ENCODE measurements at regions not wholly inside any gene's neighbourhood (a gene's known extent, or its start where the extent isn't known, plus 50 kb on each side); places are given as distances from the start of the nearest gene placed in this dataset.

GRCh38 chr1:221925947-221926346 is 184.1 kb upstream of the DUSP10 start:
- no peak for TF ChIP-seq CTCF (IDR thresholded peaks at IDR 0.05; ENCODE audit: partially characterized antibody, unreplicated experiment)
- H3K4me1 Mint-ChIP-seq (ENCODE audit: low read depth, unreplicated experiment), result no peaks in the 10 kb centered on the region
- H3K4me3 Mint-ChIP-seq (ENCODE audit: unreplicated experiment), result no peak overlapping the region
- no peak overlapping the region for H3K27ac Mint-ChIP-seq (ENCODE audit: unreplicated experiment)
- peaks cover 5% of the 10 kb centered on the region for H3K9me3 Mint-ChIP-seq (ENCODE audit: unreplicated experiment)
- no peaks in the 10 kb centered on the region for H3K36me3 Mint-ChIP-seq (ENCODE audit: unreplicated experiment)
- H3K27me3 Mint-ChIP-seq (ENCODE audit: unreplicated experiment), result peaks cover 1% of the 10 kb centered on the region
- no peak for DNase-seq

GRCh38 chr1:221923929-221924598 is 182.2 kb upstream of the DUSP10 start:
- Mint-ChIP-seq H3K36me3 (ENCODE audit: unreplicated experiment) (no peaks in the 10 kb centered on the region), H3K27ac (ENCODE audit: unreplicated experiment) (no peak overlapping the region), H3K9me3 (ENCODE audit: unreplicated experiment) (peaks cover 3% of the 10 kb centered on the region), H3K4me1 (ENCODE audit: low read depth, unreplicated experiment) (no peaks in the 10 kb centered on the region), H3K27me3 (ENCODE audit: unreplicated experiment) (peaks cover 1% of the 10 kb centered on the region), H3K4me3 (ENCODE audit: unreplicated experiment) (no peak overlapping the region)
- no peak for TF ChIP-seq CTCF (IDR thresholded peaks at IDR 0.05; ENCODE audit: partially characterized antibody, unreplicated experiment)
- no peak for DNase-seq

- no peak for DNase-seq
- H3K27ac Mint-ChIP-seq (ENCODE audit: unreplicated experiment), result no peak overlapping the region
- H3K27me3 Mint-ChIP-seq (ENCODE audit: unreplicated experiment), result no peaks in the 10 kb centered on the region
- H3K36me3 Mint-ChIP-seq (ENCODE audit: unreplicated experiment), result no peaks in the 10 kb centered on the region
- no peak for TF ChIP-seq CTCF (IDR thresholded peaks at IDR 0.05; ENCODE audit: partially characterized antibody, unreplicated experiment)
- no peaks in the 10 kb centered on the region for H3K4me1 Mint-ChIP-seq (ENCODE audit: low read depth, unreplicated experiment)
- H3K4me3 Mint-ChIP-seq (ENCODE audit: unreplicated experiment), result no peak overlapping the region
- peaks cover 2% of the 10 kb centered on the region for H3K9me3 Mint-ChIP-seq (ENCODE audit: unreplicated experiment)
Observed at GRCh38 chr1:221921936-221922335, 180.0 kb upstream of the DUSP10 start.

GRCh38 chr1:221919743-221920142 is 177.9 kb upstream of the DUSP10 start:
- Mint-ChIP-seq H3K36me3 (ENCODE audit: unreplicated experiment) (no peaks in the 10 kb centered on the region), H3K27ac (ENCODE audit: unreplicated experiment) (no peak overlapping the region), H3K4me1 (ENCODE audit: low read depth, unreplicated experiment) (peaks cover 5% of the 10 kb centered on the region), H3K4me3 (ENCODE audit: unreplicated experiment) (no peak overlapping the region), H3K27me3 (ENCODE audit: unreplicated experiment) (no peaks in the 10 kb centered on the region), H3K9me3 (ENCODE audit: unreplicated experiment) (peaks cover 2% of the 10 kb centered on the region)
- DNase-seq, result no peak
- no peak for TF ChIP-seq CTCF (IDR thresholded peaks at IDR 0.05; ENCODE audit: partially characterized antibody, unreplicated experiment)

GRCh38 chr1:221919341-221919740 is 177.5 kb upstream of the DUSP10 start:
- H3K27me3 Mint-ChIP-seq (ENCODE audit: unreplicated experiment), result no peaks in the 10 kb centered on the region
- H3K36me3 Mint-ChIP-seq (ENCODE audit: unreplicated experiment), result no peaks in the 10 kb centered on the region
- no peak overlapping the region for H3K27ac Mint-ChIP-seq (ENCODE audit: unreplicated experiment)
- TF ChIP-seq CTCF (IDR thresholded peaks at IDR 0.05; ENCODE audit: partially characterized antibody, unreplicated experiment), result no peak
- H3K4me1 Mint-ChIP-seq (ENCODE audit: low read depth, unreplicated experiment), result peaks cover 5% of the 10 kb centered on the region
- peaks cover 2% of the 10 kb centered on the region for H3K9me3 Mint-ChIP-seq (ENCODE audit: unreplicated experiment)
- no peak overlapping the region for H3K4me3 Mint-ChIP-seq (ENCODE audit: unreplicated experiment)
- no peak for DNase-seq
